ENCODE measurements at regions not wholly inside any gene's neighbourhood (a gene's known extent, or its start where the extent isn't known, plus 50 kb on each side); places are given as distances from the start of the nearest gene placed in this dataset.

DNA sequence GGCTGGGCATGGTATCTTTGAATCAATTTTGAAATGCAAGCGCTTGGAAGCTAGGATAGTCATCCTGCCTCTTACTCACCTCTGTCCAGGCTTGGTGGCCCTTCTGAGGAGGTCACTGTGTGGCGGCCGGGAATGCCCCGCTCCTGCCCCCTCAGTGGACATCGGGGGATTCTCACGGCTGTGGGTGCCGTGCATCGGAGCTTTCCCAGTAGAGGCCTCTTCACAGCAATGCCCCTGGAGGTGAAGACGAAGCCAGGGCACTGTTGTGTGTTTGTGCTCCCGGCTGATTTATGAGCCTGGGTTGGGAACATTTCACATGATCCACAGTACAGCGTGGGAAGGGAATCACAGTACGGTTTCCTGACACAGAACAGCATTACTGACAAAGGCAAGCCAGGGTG lies 147.5 kb downstream of the NXNL2 start:
- no peak overlapping the region for H3K4me3 Mint-ChIP-seq
- Histone ChIP-seq H4K91ac (ENCODE audit: insufficient read length, low read depth, low read length) (no peak overlapping the region), H3K9ac (ENCODE audit: extremely low read depth, insufficient read length, low read length) (no peak overlapping the region), H2BK20ac (ENCODE audit: low read depth, low read length, poor library complexity, severe bottlenecking) (no peak overlapping the region), H3K27ac (ENCODE audit: insufficient read length, low read depth, low read length) (no peak overlapping the region), H2BK120ac (ENCODE audit: low read depth, low read length, poor library complexity, severe bottlenecking) (no peak overlapping the region), H2BK5ac (ENCODE audit: insufficient read length, low read length) (no peak overlapping the region), H3K9me3 (ENCODE audit: control insufficient read depth, low read depth, low read length) (no peaks in the 10 kb centered on the region), H3K27me3 (ENCODE audit: insufficient read depth, low read length) (no peaks in the 10 kb centered on the region; the same call in 1 of the 2 replicates), H3K4me1 (ENCODE audit: insufficient read depth, low read length) (no peaks in the 10 kb centered on the region), H4K8ac (replicated peaks; ENCODE audit: insufficient read length, low read depth, low read length) (no peak overlapping the region), H4K5ac (ENCODE audit: insufficient read length, low read depth, low read length) (no peak overlapping the region), H2AFZ (ENCODE audit: low read length) (no peak overlapping the region), H3K79me1 (ENCODE audit: insufficient read depth, low read depth, low read length, poor library complexity, severe bottlenecking) (no peaks in the 10 kb centered on the region), H4K20me1 (ENCODE audit: control insufficient read depth, insufficient read depth, insufficient read length) (no peaks in the 10 kb centered on the region), H3K23ac (ENCODE audit: insufficient read length, low read depth, low read length) (no peak overlapping the region), H3K23me2 (ENCODE audit: insufficient read length, low read depth, low read length, poor library complexity, severe bottlenecking) (no peaks in the 10 kb centered on the region), H3K79me2 (ENCODE audit: insufficient read depth, low read length) (no peaks in the 10 kb centered on the region; the same call in 1 of the 2 replicates), H2BK15ac (ENCODE audit: low read depth, low read length) (no peak overlapping the region), H3K4me2 (ENCODE audit: insufficient read depth, insufficient read length, low read length) (no peak overlapping the region), H3K4ac (ENCODE audit: low read depth, low read length) (no peak overlapping the region), H3K56ac (ENCODE audit: insufficient read length, low read depth, low read length) (no peak overlapping the region), H2AK5ac (ENCODE audit: insufficient read length, low read length) (no peak overlapping the region), H3K14ac (ENCODE audit: insufficient read depth, low read length) (no peak overlapping the region), H2BK12ac (ENCODE audit: insufficient read length, low read depth, low read length) (no peak overlapping the region), H3K18ac (ENCODE audit: insufficient read length, low read depth, low read length) (no peak overlapping the region), H3T11ph (ENCODE audit: low read length) (no peak overlapping the region)
- peaks cover 0 to 2% of the 10 kb centered on the region in 2 experiments; a peak in 2 of 5 replicates for H3K9me3 Mint-ChIP-seq
- H3K27me3 Mint-ChIP-seq (ENCODE audit: low read depth) = no peaks in the 10 kb centered on the region
- no peak for DNase-seq
- H3K4me1 Mint-ChIP-seq = no peaks in the 10 kb centered on the region
- no CpG with 5 or more reads among the region's 12 CpGs for WGBS (ENCODE audit: extremely low coverage, insufficient read length, low lambda C conversion rate)
- H3K36me3 Mint-ChIP-seq (ENCODE audit: insufficient read depth in 1 of 3, low read depth in 3 of 3) = no peaks in the 10 kb centered on the region; a peak in 1 of 7 replicates
- no peak overlapping the region; a peak in 1 of 7 replicates for H3K27ac Mint-ChIP-seq
- no peak for TF ChIP-seq CTCF (conservative IDR thresholded peaks at IDR 0.05)

Measured in H9 (cell line).